ENCODE measurements at regions not wholly inside any gene's neighbourhood (a gene's known extent, or its start where the extent isn't known, plus 50 kb on each side); places are given as distances from the start of the nearest gene placed in this dataset.
A peak's percentile ranks its signal among the peaks of the same experiment; 100 is the strongest.

DNA sequence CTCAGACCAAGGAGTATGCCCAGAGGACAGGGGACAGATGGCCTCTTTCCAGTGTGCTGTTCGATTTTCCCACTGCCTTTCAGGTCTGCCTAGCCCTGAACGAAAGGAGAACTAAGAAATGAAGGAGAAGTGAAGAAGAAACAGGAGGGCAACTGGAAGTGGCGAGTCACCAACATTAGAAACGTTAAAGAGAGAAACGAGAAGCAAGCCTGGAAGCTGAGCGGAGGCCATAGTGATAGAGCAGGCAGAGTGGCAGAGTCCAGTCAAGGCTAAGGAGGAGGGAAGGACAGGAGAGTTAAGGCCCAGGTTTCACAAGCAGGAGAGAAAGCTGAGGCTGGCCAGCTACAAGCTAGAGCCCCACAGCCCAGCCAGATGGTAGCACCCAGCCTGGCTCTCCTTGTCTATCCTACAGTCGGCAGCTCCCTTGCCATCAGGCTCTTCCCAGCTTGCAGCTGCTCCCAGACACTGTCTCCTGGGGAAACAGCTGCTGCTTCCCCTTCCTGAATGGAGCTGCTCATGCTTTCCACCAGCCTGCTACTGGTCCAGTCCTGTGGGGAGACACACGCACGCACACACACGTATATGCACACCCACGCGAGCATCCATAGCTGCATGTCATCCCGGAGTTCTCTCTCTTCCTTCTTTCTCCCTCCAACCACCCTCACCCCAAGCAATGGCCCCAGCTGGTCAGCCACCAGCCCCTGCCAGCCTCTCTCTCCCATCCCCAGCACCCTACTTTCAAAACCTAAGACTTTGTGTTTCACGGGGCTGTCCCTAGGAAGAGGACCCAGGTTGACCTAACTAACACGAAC, 139.7 kb upstream of the CCND2 start:
- TF ChIP-seq, protein P1, sequence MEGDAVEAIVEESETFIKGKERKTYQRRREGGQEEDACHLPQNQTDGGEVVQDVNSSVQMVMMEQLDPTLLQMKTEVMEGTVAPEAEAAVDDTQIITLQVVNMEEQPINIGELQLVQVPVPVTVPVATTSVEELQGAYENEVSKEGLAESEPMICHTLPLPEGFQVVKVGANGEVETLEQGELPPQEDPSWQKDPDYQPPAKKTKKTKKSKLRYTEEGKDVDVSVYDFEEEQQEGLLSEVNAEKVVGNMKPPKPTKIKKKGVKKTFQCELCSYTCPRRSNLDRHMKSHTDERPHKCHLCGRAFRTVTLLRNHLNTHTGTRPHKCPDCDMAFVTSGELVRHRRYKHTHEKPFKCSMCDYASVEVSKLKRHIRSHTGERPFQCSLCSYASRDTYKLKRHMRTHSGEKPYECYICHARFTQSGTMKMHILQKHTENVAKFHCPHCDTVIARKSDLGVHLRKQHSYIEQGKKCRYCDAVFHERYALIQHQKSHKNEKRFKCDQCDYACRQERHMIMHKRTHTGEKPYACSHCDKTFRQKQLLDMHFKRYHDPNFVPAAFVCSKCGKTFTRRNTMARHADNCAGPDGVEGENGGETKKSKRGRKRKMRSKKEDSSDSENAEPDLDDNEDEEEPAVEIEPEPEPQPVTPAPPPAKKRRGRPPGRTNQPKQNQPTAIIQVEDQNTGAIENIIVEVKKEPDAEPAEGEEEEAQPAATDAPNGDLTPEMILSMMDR (IDR thresholded peaks at IDR 0.05): no peak
- no peak for DNase-seq
- H3K4me3 Mint-ChIP-seq: no peak overlapping the region
- ChIA-PET POLR2A (interaction anchor here (0.6 to 5.6 kb wide), 4 partner anchors 16 to 136 kb away, joined by 3 to 55 read pairs (median 15); no protein-coding TSS in a partner anchor), CTCF (interaction anchor here (1.3 to 1.8 kb wide), 2 partner anchors 26 to 143 kb away, joined by 4 read pairs; no protein-coding TSS in a partner anchor)
- intact Hi-C loops (cut with micrococcal nuclease): no loop called here
- peaks cover 42% of the 10 kb centered on the region for H3K4me1 Mint-ChIP-seq
- no peak for ATAC-seq (ENCODE audit: low read depth)
- peaks cover 7% of the 10 kb centered on the region for H3K9me3 Mint-ChIP-seq
- peak overlapping the region; percentile 60 for H3K27ac Mint-ChIP-seq
- H3K27me3 Mint-ChIP-seq: no peaks in the 10 kb centered on the region
- peaks cover 2% of the 10 kb centered on the region for H3K36me3 Mint-ChIP-seq (ENCODE audit: low read depth)

DNA sequence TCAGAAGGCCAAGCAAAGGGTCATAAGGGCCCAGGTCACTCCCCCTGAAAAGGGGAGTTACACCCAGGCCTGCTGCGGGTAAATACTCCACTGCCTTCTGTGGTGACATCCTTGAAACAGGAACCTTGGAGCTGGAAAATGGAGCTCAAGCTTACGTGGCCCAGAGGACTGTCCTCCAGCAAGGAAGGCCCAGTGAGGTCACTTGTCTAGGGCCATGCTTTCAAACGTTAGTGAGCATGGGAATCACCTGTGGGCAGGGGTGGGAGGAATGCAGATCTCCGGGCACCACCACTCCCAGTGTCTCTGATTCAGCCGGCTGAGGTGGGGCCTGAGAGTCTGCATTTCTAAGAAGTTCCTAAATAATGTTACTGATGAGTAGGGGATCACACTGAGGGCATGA, 140.5 kb upstream of the CCND2 start:
- POLR2A ChIA-PET: interaction anchor here (5.6 kb wide), 1 partner anchor 137 kb away, joined by 55 read pairs; no protein-coding TSS in a partner anchor
- peaks cover 2% of the 10 kb centered on the region for H3K36me3 Mint-ChIP-seq (ENCODE audit: low read depth)

DNA sequence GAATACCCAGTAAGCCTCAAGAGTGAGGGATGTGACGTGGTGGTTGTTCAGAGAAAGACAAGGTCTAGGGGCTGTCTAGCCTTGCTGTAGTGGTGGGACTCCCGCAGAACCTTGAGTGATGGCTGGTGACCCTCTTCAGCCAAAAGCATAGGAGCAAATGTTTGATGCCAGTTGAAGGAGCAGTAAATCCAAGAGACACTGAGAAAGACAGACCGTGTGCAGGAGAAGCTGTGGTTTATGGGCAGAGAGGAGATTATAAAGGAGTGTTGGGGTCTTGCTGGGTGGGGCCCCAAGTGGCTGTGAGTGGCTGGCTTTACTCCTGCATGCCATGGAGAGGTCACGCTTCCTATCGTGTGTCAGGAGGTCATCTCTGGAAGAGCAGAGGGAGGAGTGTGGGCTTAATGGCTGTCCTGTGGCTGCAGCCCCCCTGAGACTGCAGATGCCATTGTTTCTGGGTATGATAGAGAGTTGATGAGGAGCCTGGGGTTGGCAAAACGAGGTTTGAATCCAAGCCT, 152.0 kb upstream of the CCND2 start:
- no peaks in the 10 kb centered on the region for H3K36me3 Mint-ChIP-seq (ENCODE audit: low read depth)
- ATAC-seq (ENCODE audit: low read depth): no peak
- H3K4me1 Mint-ChIP-seq: peaks cover 39% of the 10 kb centered on the region
- intact Hi-C loops (cut with micrococcal nuclease): no loop called here
- ChIA-PET POLR2A (no interaction called here), CTCF (no interaction called here)
- H3K9me3 Mint-ChIP-seq: no peaks in the 10 kb centered on the region
- H3K27me3 Mint-ChIP-seq: no peaks in the 10 kb centered on the region
- TF ChIP-seq, protein P1 (IDR thresholded peaks at IDR 0.05): no peak
- no peak overlapping the region for H3K4me3 Mint-ChIP-seq
- no peak overlapping the region for H3K27ac Mint-ChIP-seq
- no peak for DNase-seq

More for the DNA sequence above, 140.5 kb upstream of the CCND2 start:
- no peak for ATAC-seq (ENCODE audit: low read depth)
- Mint-ChIP-seq H3K27ac (no peak overlapping the region), H3K9me3 (peaks cover 7% of the 10 kb centered on the region), H3K4me1 (peaks cover 42% of the 10 kb centered on the region), H3K4me3 (no peak overlapping the region), H3K27me3 (no peaks in the 10 kb centered on the region)
- TF ChIP-seq, protein P1 (IDR thresholded peaks at IDR 0.05): no peak
- DNase-seq: no peak
- intact Hi-C loops (cut with micrococcal nuclease): no loop called here
- CTCF ChIA-PET: interaction anchor here (1.3 to 1.8 kb wide), 2 partner anchors 25 to 144 kb away, joined by 4 read pairs; no protein-coding TSS in a partner anchor

DNA sequence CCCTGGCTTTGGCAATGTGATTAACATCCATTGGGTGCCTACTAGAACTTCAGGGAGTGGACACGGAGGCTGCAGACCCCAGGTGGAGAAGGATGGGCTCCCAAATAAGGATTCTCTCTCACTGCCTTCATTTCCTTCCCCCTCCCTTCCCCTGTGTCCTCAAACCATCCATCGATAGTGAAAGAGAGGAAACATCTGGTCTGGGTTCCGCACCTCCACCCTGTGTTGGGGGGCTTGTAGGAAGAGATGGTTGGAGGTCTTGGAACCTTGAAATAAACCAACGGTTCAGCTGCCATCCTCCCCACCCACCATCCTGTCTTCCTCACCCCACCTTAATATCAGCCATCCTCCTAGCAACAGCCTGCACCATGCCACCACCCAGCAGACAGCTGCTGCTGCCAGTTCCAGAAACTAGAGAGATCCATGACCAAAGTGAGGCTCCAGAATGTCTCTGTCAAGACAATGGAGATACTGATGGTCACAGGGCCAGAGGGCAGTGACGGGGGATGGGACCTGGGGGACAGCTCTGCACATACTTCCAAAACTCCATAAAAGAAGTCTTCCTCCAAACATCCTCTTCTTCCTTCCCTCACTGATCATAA, 153.1 kb upstream of the CCND2 start:
- Mint-ChIP-seq H3K4me1 (peaks cover 50% of the 10 kb centered on the region), H3K27me3 (no peaks in the 10 kb centered on the region), H3K27ac (no peak overlapping the region), H3K9me3 (no peaks in the 10 kb centered on the region), H3K4me3 (no peak overlapping the region), H3K36me3 (ENCODE audit: low read depth) (no peaks in the 10 kb centered on the region)
- intact Hi-C loops (cut with micrococcal nuclease): no loop called here
- DNase-seq (no peak), ATAC-seq (ENCODE audit: low read depth) (no peak)
- POLR2A ChIA-PET: interaction anchor here (1.1 to 6.2 kb wide), 3 partner anchors 27 to 157 kb away, joined by 3 to 45 read pairs (median 44); no protein-coding TSS in a partner anchor
- TF ChIP-seq, protein P1 (IDR thresholded peaks at IDR 0.05): no peak
- CTCF ChIA-PET: no interaction called here

Data from activated B cell treated with CpG ODN at 0.5 μM for 24 hours (primary cell).